ENCODE measurements at regions not wholly inside any gene's neighbourhood (a gene's known extent, or its start where the extent isn't known, plus 50 kb on each side); places are given as distances from the start of the nearest gene placed in this dataset.

DNA sequence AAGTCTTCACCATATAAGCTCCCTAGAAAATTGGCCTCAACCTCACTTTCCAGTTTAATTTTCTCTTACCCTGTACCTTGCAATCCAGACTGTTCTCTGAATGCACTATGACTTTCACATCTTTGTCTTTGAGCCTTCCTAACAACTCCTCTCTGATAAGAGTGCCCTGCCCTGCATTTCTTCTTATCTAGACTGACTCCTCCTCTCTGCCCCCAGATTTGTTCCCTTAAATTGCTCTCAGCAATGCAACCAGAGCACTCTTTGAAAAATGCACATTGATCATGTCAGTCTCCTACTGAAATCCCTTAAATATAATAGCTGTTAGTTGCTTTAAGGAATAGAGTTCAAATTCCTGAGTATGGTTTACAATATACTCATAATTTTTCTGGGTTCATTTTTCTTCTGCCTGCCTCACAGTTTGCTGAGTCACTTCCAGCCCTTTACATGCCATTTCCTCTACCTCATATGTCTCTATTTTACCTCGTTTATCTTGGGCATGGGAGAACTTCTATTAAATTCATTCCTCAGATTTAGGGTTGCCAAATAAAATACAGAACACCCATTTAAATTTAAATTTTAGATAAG lies 582.7 kb upstream of the AADAT start:
- TF ChIP-seq, protein P1, sequence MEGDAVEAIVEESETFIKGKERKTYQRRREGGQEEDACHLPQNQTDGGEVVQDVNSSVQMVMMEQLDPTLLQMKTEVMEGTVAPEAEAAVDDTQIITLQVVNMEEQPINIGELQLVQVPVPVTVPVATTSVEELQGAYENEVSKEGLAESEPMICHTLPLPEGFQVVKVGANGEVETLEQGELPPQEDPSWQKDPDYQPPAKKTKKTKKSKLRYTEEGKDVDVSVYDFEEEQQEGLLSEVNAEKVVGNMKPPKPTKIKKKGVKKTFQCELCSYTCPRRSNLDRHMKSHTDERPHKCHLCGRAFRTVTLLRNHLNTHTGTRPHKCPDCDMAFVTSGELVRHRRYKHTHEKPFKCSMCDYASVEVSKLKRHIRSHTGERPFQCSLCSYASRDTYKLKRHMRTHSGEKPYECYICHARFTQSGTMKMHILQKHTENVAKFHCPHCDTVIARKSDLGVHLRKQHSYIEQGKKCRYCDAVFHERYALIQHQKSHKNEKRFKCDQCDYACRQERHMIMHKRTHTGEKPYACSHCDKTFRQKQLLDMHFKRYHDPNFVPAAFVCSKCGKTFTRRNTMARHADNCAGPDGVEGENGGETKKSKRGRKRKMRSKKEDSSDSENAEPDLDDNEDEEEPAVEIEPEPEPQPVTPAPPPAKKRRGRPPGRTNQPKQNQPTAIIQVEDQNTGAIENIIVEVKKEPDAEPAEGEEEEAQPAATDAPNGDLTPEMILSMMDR (optimal IDR thresholded peaks at IDR 0.05 in 1 of 3, IDR thresholded peaks at IDR 0.05 in 1 of 3, conservative IDR thresholded peaks at IDR 0.05 in 1 of 3; ENCODE audit: extremely low read depth in 1 of 3, insufficient read depth in 2 of 3, low read length in 3 of 3), result no peak
- TF ChIP-seq EZH2 (IDR thresholded peaks at IDR 0.05; ENCODE audit: low read length), result no peak
